GM18517 (cell line): ENCODE measurements at regions not wholly inside any gene's neighbourhood (a gene's known extent, or its start where the extent isn't known, plus 50 kb on each side); places are given as distances from the start of the nearest gene placed in this dataset.
"Not testable (repeated sequence)": the region's sequence is repeated elsewhere in the genome, so short reads cannot be mapped to it uniquely, and the experiment has no call there.

Experiments
- ATAC-seq: cut with Tn5 transposase; IDR thresholded peaks from one replicate; pipeline ENCODE4 v1.9.1; 2021; ENCODE audit warnings: mild to moderate bottlenecking, moderate library complexity; ENCODE audit not compliant: unreplicated experiment

GRCh38 chr6:68080074-68080473 is 555.0 kb upstream of the ADGRB3 start:
- ATAC-seq: no peak

GRCh38 chr6:68077661-68078060 is 557.4 kb upstream of the ADGRB3 start:
- no peak for ATAC-seq

GRCh38 chr6:68071740-68072139 is 563.3 kb upstream of the ADGRB3 start:
- ATAC-seq: no peak

GRCh38 chr6:68069921-68070710 is 565.0 kb upstream of the ADGRB3 start:
- ATAC-seq: no peak

GRCh38 chr6:68059899-68060298 is 575.2 kb upstream of the ADGRB3 start:
- peak; percentile 71 for ATAC-seq

GRCh38 chr6:68059261-68059660 is 575.8 kb upstream of the ADGRB3 start:
- no peak for ATAC-seq

GRCh38 chr6:68056596-68056995 is 578.5 kb upstream of the ADGRB3 start:
- ATAC-seq: not testable (repeated sequence)

GRCh38 chr6:68054756-68055155 is 580.3 kb upstream of the ADGRB3 start:
- ATAC-seq: no peak

GRCh38 chr6:68053805-68054373 is 581.2 kb upstream of the ADGRB3 start:
- no peak for ATAC-seq

- no peak for ATAC-seq
Measured at GRCh38 chr6:68052234-68052633, 582.8 kb upstream of the ADGRB3 start.

- no peak for ATAC-seq
Measured at GRCh38 chr6:68049562-68049961, 585.5 kb upstream of the ADGRB3 start.

GRCh38 chr6:68046756-68047155 is 588.3 kb upstream of the ADGRB3 start:
- no peak for ATAC-seq

GRCh38 chr6:68046302-68046701 is 588.8 kb upstream of the ADGRB3 start:
- no peak for ATAC-seq

GRCh38 chr6:68045193-68045592 is 589.9 kb upstream of the ADGRB3 start:
- ATAC-seq: no peak

- no peak for ATAC-seq
Measured at GRCh38 chr6:68044264-68044663, 590.8 kb upstream of the ADGRB3 start.

- no peak for ATAC-seq
Measured at GRCh38 chr6:68043122-68043398, 592.0 kb upstream of the ADGRB3 start.

- ATAC-seq: no peak
Measured at GRCh38 chr6:68042339-68043121, 592.6 kb upstream of the ADGRB3 start.

- ATAC-seq: no peak
Measured at GRCh38 chr6:68040780-68041179, 594.3 kb upstream of the ADGRB3 start.

GRCh38 chr6:68040312-68040778 is 594.7 kb upstream of the ADGRB3 start:
- no peak for ATAC-seq

- no peak for ATAC-seq
Measured at GRCh38 chr6:68039641-68040311, 595.3 kb upstream of the ADGRB3 start.

GRCh38 chr6:68038815-68039408 is 596.2 kb upstream of the ADGRB3 start:
- ATAC-seq: no peak
